ENCODE measurements at regions not wholly inside any gene's neighbourhood (a gene's known extent, or its start where the extent isn't known, plus 50 kb on each side); places are given as distances from the start of the nearest gene placed in this dataset.

- TF ChIP-seq CTCF (IDR thresholded peaks at IDR 0.05; ENCODE audit: insufficient read depth, low read length, poor library complexity, severe bottlenecking) (no peak), EZH2phosphoT487 (conservative IDR thresholded peaks at IDR 0.05; ENCODE audit: low read length) (no peak)
Measured at GRCh38 chr10:88219753-88220152, 356.3 kb downstream of the PTEN start.

All from SU-DHL-6 (cell line).